ENCODE measurements at regions not wholly inside any gene's neighbourhood (a gene's known extent, or its start where the extent isn't known, plus 50 kb on each side); places are given as distances from the start of the nearest gene placed in this dataset.

GRCh38 chr3:187828579-187829452 is 83.5 kb upstream of the BCL6 start:
- TF ChIP-seq CTCF (IDR thresholded peaks at IDR 0.05 in 8 of 11, conservative IDR thresholded peaks at IDR 0.05 in 3 of 11) (no peak), POLR2A (IDR thresholded peaks at IDR 0.05) (no peak)

All from spleen (tissue), 7 donors.